Hepatic stellate cell (primary cell): ENCODE measurements at regions not wholly inside any gene's neighbourhood (a gene's known extent, or its start where the extent isn't known, plus 50 kb on each side); places are given as distances from the start of the nearest gene placed in this dataset.

Experiments used
- DNase-seq: peaks from one replicate; pipeline ENCODE4 v3.0.0; 2011; ENCODE audit warnings: low spot score

- peak; percentile 84 for DNase-seq
Measured at GRCh38 chr17:77444984-77445759, 304.4 kb downstream of the SEC14L1 start.

- DNase-seq, result no peak
Measured at GRCh38 chr17:77445760-77446532, 305.2 kb downstream of the SEC14L1 start.

GRCh38 chr17:77446940-77447634 lies 306.3 kb downstream of the SEC14L1 start:
- no peak for DNase-seq

GRCh38 chr17:77449373-77449907 lies 308.7 kb downstream of the SEC14L1 start:
- no peak for DNase-seq

DNA sequence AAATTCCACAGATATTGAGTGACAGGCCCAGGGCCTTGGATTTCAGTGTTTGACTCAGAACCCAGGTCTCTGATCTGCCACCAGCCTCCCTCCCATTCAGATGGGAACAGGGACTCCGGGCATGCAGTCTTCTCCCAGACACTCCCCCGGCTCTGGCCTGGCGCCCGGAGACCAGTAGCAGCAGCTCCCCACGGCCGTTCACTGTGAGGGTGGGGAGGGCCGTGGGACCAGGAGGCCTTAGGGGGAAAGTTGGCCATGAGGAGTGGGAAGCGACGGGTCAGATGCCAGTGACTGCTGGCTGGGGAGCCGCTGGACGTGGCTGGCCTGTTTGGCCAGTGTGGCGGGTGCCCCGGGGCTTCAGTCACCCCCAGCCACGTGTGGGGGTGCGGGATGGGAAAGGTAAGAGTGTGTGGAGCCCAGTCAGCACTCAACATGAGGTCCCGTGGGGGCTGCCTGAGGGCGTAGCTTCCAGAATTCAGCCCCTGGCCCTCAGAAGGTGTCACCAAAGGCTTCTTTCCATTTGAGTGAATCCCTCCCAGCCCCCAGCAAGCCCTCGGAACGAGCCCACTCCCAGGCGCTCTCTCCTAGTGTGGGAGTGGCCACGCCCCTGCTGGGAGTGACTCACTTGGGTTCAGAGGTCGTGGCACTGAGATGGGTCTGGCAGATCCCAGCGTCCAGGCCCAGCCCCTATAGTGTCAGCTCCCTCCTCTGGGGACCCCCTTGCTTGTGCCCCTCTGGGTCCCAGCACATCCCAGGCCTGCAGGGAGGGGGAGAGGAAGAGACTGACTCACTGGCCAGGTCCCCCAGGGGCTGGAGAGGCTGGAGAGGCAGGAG lies 309.4 kb downstream of the SEC14L1 start:
- peak; percentile 91 for DNase-seq

- DNase-seq, result no peak
Measured at GRCh38 chr17:77450742-77451244, 310.0 kb downstream of the SEC14L1 start.

DNA sequence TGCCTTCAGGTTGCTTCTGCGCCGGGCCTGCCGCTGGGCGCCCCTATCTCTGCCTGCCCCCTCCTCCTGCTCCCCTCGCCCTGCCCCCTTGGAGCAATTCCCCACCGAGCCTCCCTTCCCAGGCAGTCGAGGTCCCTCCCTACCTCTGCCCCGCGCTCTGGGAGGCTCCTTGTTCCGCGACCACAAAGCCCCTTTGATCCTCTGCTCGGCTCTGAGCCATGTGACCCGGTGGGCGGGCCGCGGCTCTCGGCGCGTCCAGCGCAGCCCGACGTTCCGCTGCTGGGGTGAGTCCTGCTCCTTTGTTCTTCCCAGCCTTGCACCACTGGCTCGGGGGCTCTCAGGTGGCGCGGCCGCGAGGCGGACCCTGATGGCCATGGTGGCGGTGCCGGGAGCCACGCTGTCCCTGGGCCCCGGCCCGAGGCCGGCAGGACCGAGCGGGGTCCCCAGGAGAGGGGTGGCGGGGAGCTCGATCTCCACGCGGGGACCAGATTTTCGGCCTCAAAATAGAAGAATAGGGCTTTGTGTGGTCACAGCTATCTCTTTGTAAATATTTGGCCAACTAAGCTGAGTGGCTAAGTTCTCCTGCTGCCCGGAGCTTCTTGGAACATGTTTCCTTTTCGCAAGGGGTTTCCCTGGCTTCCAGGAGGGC lies 310.6 kb downstream of the SEC14L1 start:
- no peak for DNase-seq

GRCh38 chr17:77451894-77452852 lies 311.4 kb downstream of the SEC14L1 start:
- peak; percentile 86 for DNase-seq

GRCh38 chr17:77453613-77454241 lies 313.0 kb downstream of the SEC14L1 start:
- no peak for DNase-seq

DNA sequence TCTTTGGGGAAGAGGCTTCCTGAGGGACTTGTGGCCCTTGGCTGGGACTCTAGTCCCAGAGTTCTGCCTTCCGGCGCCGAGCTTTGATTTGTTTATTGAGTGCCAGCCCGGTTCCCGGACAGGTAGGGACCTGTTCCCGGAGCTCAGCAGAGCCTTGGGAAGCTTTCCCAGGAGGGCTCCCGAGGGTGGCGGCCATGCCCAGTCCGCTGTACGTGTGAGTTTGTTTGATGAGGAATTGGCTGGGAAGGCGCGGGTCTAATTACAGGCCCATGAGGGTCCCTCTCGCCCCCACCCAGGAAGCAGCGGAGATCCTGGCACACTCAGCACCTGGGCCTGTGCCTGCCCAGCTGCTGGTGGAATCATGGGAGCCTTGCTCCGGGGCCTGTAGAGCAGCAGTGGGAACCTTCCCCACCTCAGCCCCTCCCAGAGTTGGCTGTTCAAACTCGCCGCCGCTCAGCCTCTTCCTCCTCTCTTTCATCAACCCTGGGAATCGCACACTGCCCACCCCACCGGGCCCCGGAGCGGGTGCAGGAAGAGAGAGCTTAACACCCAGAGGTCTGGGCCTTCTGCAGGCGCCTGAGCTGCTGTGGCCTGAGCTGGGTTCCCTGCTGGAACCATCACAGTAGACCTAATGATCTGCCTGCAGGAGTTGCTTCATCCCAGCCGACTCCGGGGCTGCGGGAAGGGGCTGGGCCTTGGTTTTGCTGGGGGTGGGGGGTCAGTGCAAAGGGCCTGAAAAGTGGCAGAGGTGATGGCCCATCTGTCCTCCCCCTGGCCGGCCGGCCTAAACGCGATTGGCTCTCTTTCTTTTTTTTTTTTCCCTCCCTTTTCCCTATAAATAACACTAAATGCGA lies 313.7 kb downstream of the SEC14L1 start:
- no peak for DNase-seq

DNA sequence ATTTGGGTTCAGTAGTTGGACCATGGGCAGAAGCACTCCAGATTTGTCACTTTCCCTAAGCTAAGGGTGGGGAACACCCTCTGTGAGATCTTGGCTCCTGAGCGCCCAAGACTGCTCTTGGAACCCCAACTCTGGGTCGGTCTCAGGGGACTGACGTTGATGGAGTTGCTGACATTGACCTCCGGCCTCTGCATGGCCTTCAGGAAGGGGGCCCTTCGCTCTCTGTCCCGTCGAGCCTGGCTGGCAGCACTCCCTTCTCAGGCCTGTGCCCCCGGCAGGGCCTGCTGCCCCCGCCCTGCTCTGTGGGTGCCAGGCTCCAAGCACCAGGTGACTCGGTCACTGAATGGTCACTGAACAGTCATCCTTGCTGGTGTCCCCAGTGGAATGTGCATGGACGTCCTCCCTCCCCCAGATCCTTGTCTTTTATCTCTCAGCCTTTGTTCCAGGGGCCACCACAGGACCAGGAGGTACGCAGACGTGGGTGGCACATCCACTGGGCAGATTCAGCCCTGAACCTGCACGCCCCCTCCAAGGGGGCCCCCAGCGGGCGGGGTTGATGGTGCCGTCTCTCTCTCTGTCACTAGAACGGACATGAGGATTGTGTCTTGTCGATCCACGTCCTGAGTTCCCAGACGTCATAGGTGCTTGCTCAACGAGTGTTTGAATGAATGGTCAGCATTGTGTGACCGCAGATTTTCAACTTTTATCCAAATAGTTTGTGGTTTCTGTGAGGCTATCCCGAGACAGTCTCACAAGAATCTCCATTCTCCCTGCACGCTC lies 314.5 kb downstream of the SEC14L1 start:
- DNase-seq, result peak; percentile 95

DNA sequence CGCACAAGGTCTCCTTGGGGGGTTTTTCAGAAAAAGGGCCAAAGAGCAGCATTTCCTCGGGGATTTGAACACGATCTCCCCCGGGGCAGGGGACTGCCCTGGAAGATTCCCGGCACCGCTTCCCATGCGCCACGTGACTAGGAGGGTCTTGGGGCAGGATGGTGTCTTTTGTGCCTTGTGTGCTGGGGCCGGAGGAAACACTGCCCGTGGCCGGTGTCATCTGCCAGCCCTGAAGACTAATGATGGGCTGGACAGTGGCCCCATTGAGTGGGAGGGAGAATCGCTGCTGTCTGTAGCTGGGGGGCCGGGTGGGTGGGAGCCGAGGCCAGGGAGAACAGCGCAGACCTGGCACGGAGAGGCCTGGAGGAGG lies 315.1 kb downstream of the SEC14L1 start:
- no peak for DNase-seq

- no peak for DNase-seq
Measured at GRCh38 chr17:77456271-77456950, 315.6 kb downstream of the SEC14L1 start.

DNA sequence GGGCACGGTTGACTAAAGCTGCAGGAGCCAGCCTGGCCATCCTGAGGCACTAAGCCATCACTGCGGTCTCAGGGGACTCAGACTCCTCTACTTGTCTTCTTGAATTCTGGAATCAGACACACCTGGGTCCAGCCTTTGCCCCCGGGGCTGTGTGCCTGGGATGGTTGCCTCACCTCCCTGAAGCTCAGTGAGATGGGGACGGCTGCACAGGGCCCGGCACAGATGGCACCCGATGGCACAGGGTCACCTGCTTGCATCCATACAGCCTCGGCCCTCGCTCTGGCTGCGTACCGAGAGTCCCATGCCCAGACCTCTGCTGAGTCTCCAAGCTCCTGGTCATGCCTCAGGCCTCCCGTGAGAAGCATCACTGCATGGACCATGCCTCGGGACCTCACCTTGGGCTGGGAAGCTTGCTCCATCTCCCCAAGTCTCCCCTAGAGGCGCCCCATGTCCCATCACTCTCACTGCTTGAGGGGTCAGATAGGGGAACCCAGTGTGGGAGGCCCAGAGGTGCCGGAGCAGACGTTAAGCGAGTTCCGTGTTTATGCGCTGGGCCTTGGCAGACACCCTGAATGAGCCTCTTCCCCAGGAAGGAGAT lies 316.3 kb downstream of the SEC14L1 start:
- DNase-seq, result no peak

GRCh38 chr17:77457572-77458201 lies 316.9 kb downstream of the SEC14L1 start:
- DNase-seq, result no peak
